ENCODE measurements at regions not wholly inside any gene's neighbourhood (a gene's known extent, or its start where the extent isn't known, plus 50 kb on each side); places are given as distances from the start of the nearest gene placed in this dataset.

- DNase-seq = no peak
Observed at GRCh38 chr20:21936261-21936660, 230.8 kb downstream of the PAX1 start.

- DNase-seq = no peak
Observed at GRCh38 chr20:21933526-21933925, 228.1 kb downstream of the PAX1 start.

- no peak for DNase-seq
Observed at GRCh38 chr20:21921251-21921650, 215.8 kb downstream of the PAX1 start.

- DNase-seq = no peak
Observed at GRCh38 chr20:21920211-21920610, 214.7 kb downstream of the PAX1 start.

- DNase-seq = no peak
Observed at GRCh38 chr20:21918398-21918797, 212.9 kb downstream of the PAX1 start.

- no peak for DNase-seq
Observed at GRCh38 chr20:21902391-21902790, 196.9 kb downstream of the PAX1 start.

- DNase-seq = no peak
Observed at GRCh38 chr20:21901470-21902275, 196.2 kb downstream of the PAX1 start.

GRCh38 chr20:21900431-21900830 is 195.0 kb downstream of the PAX1 start:
- no peak for DNase-seq

GRCh38 chr20:21874921-21875320 is 169.5 kb downstream of the PAX1 start:
- no peak for DNase-seq

GRCh38 chr20:21874127-21874526 is 168.7 kb downstream of the PAX1 start:
- no peak for DNase-seq

- no peak for DNase-seq
Observed at GRCh38 chr20:21873291-21873690, 167.8 kb downstream of the PAX1 start.

- DNase-seq = no peak
Observed at GRCh38 chr20:21867811-21868210, 162.3 kb downstream of the PAX1 start.

GRCh38 chr20:21867353-21867752 is 161.9 kb downstream of the PAX1 start:
- no peak for DNase-seq

- DNase-seq = no peak
Observed at GRCh38 chr20:21862956-21863355, 157.5 kb downstream of the PAX1 start.

GRCh38 chr20:21862259-21862946 is 156.9 kb downstream of the PAX1 start:
- no peak for DNase-seq

GRCh38 chr20:21840991-21841390 is 135.5 kb downstream of the PAX1 start:
- no peak for DNase-seq

- no peak for DNase-seq
Observed at GRCh38 chr20:21839982-21840381, 134.5 kb downstream of the PAX1 start.

GRCh38 chr20:21836346-21836745 is 130.9 kb downstream of the PAX1 start:
- DNase-seq = no peak

GRCh38 chr20:21835042-21835441 is 129.6 kb downstream of the PAX1 start:
- no peak for DNase-seq

GRCh38 chr20:21832442-21833385 is 127.2 kb downstream of the PAX1 start:
- DNase-seq = no peak

- no peak for DNase-seq
Observed at GRCh38 chr20:21826976-21827375, 121.5 kb downstream of the PAX1 start.

- DNase-seq = no peak
Observed at GRCh38 chr20:21821358-21821757, 115.9 kb downstream of the PAX1 start.

- no peak for DNase-seq
Observed at GRCh38 chr20:21820688-21821087, 115.2 kb downstream of the PAX1 start.
